Liver (tissue), 7 donors: ENCODE measurements at regions not wholly inside any gene's neighbourhood (a gene's known extent, or its start where the extent isn't known, plus 50 kb on each side); places are given as distances from the start of the nearest gene placed in this dataset.

Source experiments
- DNase-seq: peaks from one replicate; pipeline ENCODE4 v3.0.0-alpha.2; 2017; ENCODE audit warnings: low spot score
- H3K27ac ChIP-seq, 2 donors: one replicate each; pipeline ENCODE4 v1.7.0; 2013; ENCODE audit warnings: inconsistent platforms in 2 of 2, low read length in 2 of 2, control low read depth in 1 of 2, low read depth in 1 of 2, mild to moderate bottlenecking in 1 of 2
- H3K27me3 ChIP-seq, 4 donors: one replicate each; pipeline versions ENCODE4 v1.6.1 to v1.7.0; 2013; ENCODE audit warnings: low read length in 3 of 4, inconsistent platforms in 1 of 4, mild to moderate bottlenecking in 1 of 4, moderate library complexity in 1 of 4; ENCODE audit not compliant: control insufficient read depth in 4 of 4, insufficient read depth in 4 of 4
- H3K36me3 ChIP-seq, 4 donors: one replicate each; pipeline versions ENCODE4 v1.6.1 to v1.7.0; 2013; ENCODE audit warnings: low read length in 3 of 4, mild to moderate bottlenecking in 3 of 4, low read depth in 1 of 4, moderate library complexity in 1 of 4; ENCODE audit not compliant: control insufficient read depth in 4 of 4, insufficient read depth in 3 of 4
- H3K4me1 ChIP-seq, 4 donors: one replicate each; pipeline versions ENCODE4 v1.6.1 to v1.7.0; 2013; ENCODE audit warnings: low read length in 3 of 4, mild to moderate bottlenecking in 3 of 4, moderate library complexity in 1 of 4; ENCODE audit not compliant: control insufficient read depth in 4 of 4, insufficient read depth in 4 of 4
- H3K4me3 ChIP-seq, 3 donors: one replicate each; pipeline versions ENCODE4 v1.6.1 to v1.7.0; 2013; ENCODE audit warnings: low read length in 3 of 3, control low read depth in 1 of 3, low read depth in 1 of 3, mild to moderate bottlenecking in 1 of 3
- H3K9ac ChIP-seq, 2 donors: one replicate each; pipeline ENCODE4 v1.7.0; 2013; ENCODE audit warnings: low read length in 2 of 2, mild to moderate bottlenecking in 2 of 2, moderate library complexity in 2 of 2, control low read depth in 1 of 2, low read depth in 1 of 2
- H3K9me3 ChIP-seq, 4 donors: one replicate each; pipeline versions ENCODE4 v1.6.1 to v1.7.0; 2013; ENCODE audit warnings: low read length in 3 of 4; ENCODE audit not compliant: control insufficient read depth in 4 of 4
- EGR1 ChIP-seq, 2 donors: IDR thresholded peaks; 2 replicates each; pipeline ENCODE4 v1.6.1; 2016 to 2018; ENCODE audit warnings: antibody characterized with exemption in 2 of 2, low read depth in 2 of 2
- FOXA1 ChIP-seq: IDR thresholded peaks from 2 replicates; pipeline ENCODE4 v1.6.1; 2016; ENCODE audit warnings: antibody characterized with exemption
- FOXA2 ChIP-seq: IDR thresholded peaks from 2 replicates; pipeline ENCODE4 v1.6.1; 2016; ENCODE audit warnings: antibody characterized with exemption
- GABPA ChIP-seq, 2 donors: IDR thresholded peaks in 1 of 2; conservative IDR thresholded peaks in 1 of 2; 2 replicates each; pipeline ENCODE4 v1.6.1; 2016; ENCODE audit warnings: antibody characterized with exemption in 2 of 2, mild to moderate bottlenecking in 1 of 2, moderate library complexity in 1 of 2
- HNF4A ChIP-seq, 2 donors: conservative IDR thresholded peaks; 2 replicates each; pipeline ENCODE4 v1.6.1; 2016; ENCODE audit warnings: antibody characterized with exemption in 2 of 2, mild to moderate bottlenecking in 2 of 2
- HNF4G ChIP-seq: IDR thresholded peaks from 2 replicates; pipeline ENCODE4 v1.6.1; 2016; ENCODE audit warnings: antibody characterized with exemption
- JUND ChIP-seq, 2 donors: IDR thresholded peaks; 2 replicates each; pipeline ENCODE4 v1.6.1; 2016; ENCODE audit warnings: antibody characterized with exemption in 2 of 2
- MAX ChIP-seq: IDR thresholded peaks from 2 replicates; pipeline ENCODE4 v1.6.1; 2016; ENCODE audit warnings: antibody characterized with exemption
- NR2F2 ChIP-seq: IDR thresholded peaks from 2 replicates; pipeline ENCODE4 v1.6.1; 2016; ENCODE audit warnings: antibody characterized with exemption
- RAD21 ChIP-seq, 2 donors: IDR thresholded peaks; 2 replicates each; pipeline ENCODE4 v1.6.1; 2016; ENCODE audit warnings: antibody characterized with exemption in 2 of 2, mild to moderate bottlenecking in 2 of 2
- RXRA ChIP-seq, 2 donors: IDR thresholded peaks; 2 replicates each; pipeline ENCODE4 v1.6.1; 2017 to 2018; ENCODE audit warnings: antibody characterized with exemption in 2 of 2, mild to moderate bottlenecking in 1 of 2
- SP1 ChIP-seq: IDR thresholded peaks from 2 replicates; pipeline ENCODE4 v1.6.1; 2018; ENCODE audit warnings: antibody characterized with exemption, mild to moderate bottlenecking
- TAF1 ChIP-seq: conservative IDR thresholded peaks from 2 replicates; pipeline ENCODE4 v1.6.1; 2016; ENCODE audit warnings: antibody characterized with exemption, mild to moderate bottlenecking
- ZBTB33 ChIP-seq: IDR thresholded peaks from 2 replicates; pipeline ENCODE4 v1.6.1; 2016; ENCODE audit warnings: antibody characterized with exemption
- WGBS: extraction: QIAGEN DNeasy Blood & Tissue Kit; methylation state at CpG from one replicate; pipeline ENCODE4 v1.1.7; 2013; 5-methylcytosine and 5-hydroxymethylcytosine counted together
- TF ChIP-seq, protein P1 (sequence below): IDR thresholded peaks from 2 replicates; pipeline ENCODE4 v1.6.1; 2016; ENCODE audit warnings: antibody characterized with exemption
- TF ChIP-seq, protein P2 (sequence below): IDR thresholded peaks from 2 replicates; pipeline ENCODE4 v1.6.1; 2016; ENCODE audit warnings: antibody characterized with exemption, mild to moderate bottlenecking
- donor health status: healthy.
- donor health status: healthy.
- donor health status: healthy.
- donor health status: healthy.

GRCh38 chr6:12580290-12580689, 136.3 kb upstream of the PHACTR1 start:
- Histone ChIP-seq H3K4me3 (no peak overlapping the region), H3K9ac (no peak overlapping the region), H3K27ac (no peak overlapping the region), H3K9me3 (no peaks in the 10 kb centered on the region), H3K27me3 (no peaks in the 10 kb centered on the region), H3K4me1 (no peaks in the 10 kb centered on the region), H3K36me3 (no peaks in the 10 kb centered on the region)
- no peak for DNase-seq
- TF ChIP-seq JUND (IDR thresholded peaks at IDR 0.05) (no peak), MAX (no peak), HNF4G (no peak), FOXA2 (no peak), NR2F2 (no peak), RAD21 (IDR thresholded peaks at IDR 0.05) (no peak), FOXA1 (no peak), EGR1 (IDR thresholded peaks at IDR 0.05; ENCODE audit: low read depth in 2 of 2) (no peak), HNF4A (conservative IDR thresholded peaks at IDR 0.05) (no peak), ZBTB33 (no peak), GABPA (IDR thresholded peaks at IDR 0.05 in 1 of 2, conservative IDR thresholded peaks at IDR 0.05 in 1 of 2) (no peak), RXRA (IDR thresholded peaks at IDR 0.05) (no peak)
- TF ChIP-seq, protein P1, sequence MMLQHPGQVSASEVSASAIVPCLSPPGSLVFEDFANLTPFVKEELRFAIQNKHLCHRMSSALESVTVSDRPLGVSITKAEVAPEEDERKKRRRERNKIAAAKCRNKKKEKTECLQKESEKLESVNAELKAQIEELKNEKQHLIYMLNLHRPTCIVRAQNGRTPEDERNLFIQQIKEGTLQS: no peak
- TF ChIP-seq, protein P2, sequence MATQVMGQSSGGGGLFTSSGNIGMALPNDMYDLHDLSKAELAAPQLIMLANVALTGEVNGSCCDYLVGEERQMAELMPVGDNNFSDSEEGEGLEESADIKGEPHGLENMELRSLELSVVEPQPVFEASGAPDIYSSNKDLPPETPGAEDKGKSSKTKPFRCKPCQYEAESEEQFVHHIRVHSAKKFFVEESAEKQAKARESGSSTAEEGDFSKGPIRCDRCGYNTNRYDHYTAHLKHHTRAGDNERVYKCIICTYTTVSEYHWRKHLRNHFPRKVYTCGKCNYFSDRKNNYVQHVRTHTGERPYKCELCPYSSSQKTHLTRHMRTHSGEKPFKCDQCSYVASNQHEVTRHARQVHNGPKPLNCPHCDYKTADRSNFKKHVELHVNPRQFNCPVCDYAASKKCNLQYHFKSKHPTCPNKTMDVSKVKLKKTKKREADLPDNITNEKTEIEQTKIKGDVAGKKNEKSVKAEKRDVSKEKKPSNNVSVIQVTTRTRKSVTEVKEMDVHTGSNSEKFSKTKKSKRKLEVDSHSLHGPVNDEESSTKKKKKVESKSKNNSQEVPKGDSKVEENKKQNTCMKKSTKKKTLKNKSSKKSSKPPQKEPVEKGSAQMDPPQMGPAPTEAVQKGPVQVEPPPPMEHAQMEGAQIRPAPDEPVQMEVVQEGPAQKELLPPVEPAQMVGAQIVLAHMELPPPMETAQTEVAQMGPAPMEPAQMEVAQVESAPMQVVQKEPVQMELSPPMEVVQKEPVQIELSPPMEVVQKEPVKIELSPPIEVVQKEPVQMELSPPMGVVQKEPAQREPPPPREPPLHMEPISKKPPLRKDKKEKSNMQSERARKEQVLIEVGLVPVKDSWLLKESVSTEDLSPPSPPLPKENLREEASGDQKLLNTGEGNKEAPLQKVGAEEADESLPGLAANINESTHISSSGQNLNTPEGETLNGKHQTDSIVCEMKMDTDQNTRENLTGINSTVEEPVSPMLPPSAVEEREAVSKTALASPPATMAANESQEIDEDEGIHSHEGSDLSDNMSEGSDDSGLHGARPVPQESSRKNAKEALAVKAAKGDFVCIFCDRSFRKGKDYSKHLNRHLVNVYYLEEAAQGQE: no peak
- 90% methylated on average over 3 of the region's 3 CpGs for WGBS

- TF ChIP-seq HNF4A (conservative IDR thresholded peaks at IDR 0.05) (no peak), SP1 (no peak), JUND (IDR thresholded peaks at IDR 0.05) (no peak), HNF4G (no peak), NR2F2 (no peak), EGR1 (IDR thresholded peaks at IDR 0.05; ENCODE audit: low read depth in 2 of 2) (no peak), MAX (no peak), TAF1 (no peak), FOXA1 (no peak), FOXA2 (no peak)
- TF ChIP-seq, protein P2: no peak
- H3K27me3 ChIP-seq: no peaks in the 10 kb centered on the region
- H3K36me3 ChIP-seq: no peaks in the 10 kb centered on the region
- DNase-seq: no peak
- no peak overlapping the region for H3K4me3 ChIP-seq
- no peak overlapping the region for H3K27ac ChIP-seq
- no peaks in the 10 kb centered on the region for H3K9me3 ChIP-seq
- H3K4me1 ChIP-seq: no peaks in the 10 kb centered on the region
- 84% methylated on average over 4 of the region's 4 CpGs for WGBS
- H3K9ac ChIP-seq: no peak overlapping the region
Observed at GRCh38 chr6:12582421-12583110, 134.0 kb upstream of the PHACTR1 start.
